ENCODE measurements at regions not wholly inside any gene's neighbourhood (a gene's known extent, or its start where the extent isn't known, plus 50 kb on each side); places are given as distances from the start of the nearest gene placed in this dataset.

DNA sequence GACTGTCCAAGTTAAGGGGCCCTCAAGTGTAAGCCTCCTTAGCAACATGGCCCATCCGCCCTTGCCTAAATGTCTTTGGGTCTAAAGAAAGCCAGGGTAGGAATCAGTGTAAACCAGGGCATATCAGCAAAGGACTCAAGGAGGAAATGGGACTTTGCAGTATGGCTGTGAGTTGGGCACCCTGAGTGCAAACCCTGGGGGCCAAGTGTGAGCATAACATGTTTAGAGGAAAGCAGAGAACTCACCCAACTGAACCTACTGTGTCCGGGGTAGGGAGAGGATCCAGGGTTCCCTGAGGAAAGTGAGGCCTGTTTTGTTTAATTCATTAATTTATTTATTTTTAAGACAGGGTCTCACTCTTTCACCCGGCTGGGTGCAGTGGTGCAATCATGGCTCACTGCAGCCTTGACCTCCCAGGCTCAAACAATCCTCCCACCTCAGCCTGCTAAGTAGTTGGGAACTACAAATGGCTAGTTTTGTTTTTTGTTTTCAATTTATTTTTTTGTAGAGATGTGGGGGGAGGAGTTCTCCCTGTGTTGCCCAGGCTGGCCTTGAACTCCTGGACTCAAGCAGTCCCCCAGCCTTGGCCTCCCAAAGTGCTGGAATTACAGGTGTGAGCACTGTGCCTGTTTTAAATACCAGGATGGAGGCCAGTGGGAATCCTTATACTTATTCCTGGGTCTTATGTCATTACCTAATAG lies 51.0 kb upstream of the ACTR3 start:
- intact Hi-C loops (cut with DNase I): no loop called here
- TF ChIP-seq, protein P1, sequence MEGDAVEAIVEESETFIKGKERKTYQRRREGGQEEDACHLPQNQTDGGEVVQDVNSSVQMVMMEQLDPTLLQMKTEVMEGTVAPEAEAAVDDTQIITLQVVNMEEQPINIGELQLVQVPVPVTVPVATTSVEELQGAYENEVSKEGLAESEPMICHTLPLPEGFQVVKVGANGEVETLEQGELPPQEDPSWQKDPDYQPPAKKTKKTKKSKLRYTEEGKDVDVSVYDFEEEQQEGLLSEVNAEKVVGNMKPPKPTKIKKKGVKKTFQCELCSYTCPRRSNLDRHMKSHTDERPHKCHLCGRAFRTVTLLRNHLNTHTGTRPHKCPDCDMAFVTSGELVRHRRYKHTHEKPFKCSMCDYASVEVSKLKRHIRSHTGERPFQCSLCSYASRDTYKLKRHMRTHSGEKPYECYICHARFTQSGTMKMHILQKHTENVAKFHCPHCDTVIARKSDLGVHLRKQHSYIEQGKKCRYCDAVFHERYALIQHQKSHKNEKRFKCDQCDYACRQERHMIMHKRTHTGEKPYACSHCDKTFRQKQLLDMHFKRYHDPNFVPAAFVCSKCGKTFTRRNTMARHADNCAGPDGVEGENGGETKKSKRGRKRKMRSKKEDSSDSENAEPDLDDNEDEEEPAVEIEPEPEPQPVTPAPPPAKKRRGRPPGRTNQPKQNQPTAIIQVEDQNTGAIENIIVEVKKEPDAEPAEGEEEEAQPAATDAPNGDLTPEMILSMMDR (IDR thresholded peaks at IDR 0.05): no peak
- no peak for TF ChIP-seq POLR2A (IDR thresholded peaks at IDR 0.05)
- Histone ChIP-seq H3K4me1 (no peaks in the 10 kb centered on the region), H3K9me3 (no peaks in the 10 kb centered on the region), H3K4me3 (no peak overlapping the region), H3K27me3 (no peaks in the 10 kb centered on the region), H3K27ac (no peak overlapping the region), H3K36me3 (replicated peaks in 1 of 2; ENCODE audit: insufficient read depth in 1 of 2, low read depth in 2 of 2) (no peaks in the 10 kb centered on the region)
- WGBS, 2 donors: 91 to 94% methylated on average over 3 of the region's 3 CpGs
- no peak for DNase-seq
- no peak for ATAC-seq

DNA sequence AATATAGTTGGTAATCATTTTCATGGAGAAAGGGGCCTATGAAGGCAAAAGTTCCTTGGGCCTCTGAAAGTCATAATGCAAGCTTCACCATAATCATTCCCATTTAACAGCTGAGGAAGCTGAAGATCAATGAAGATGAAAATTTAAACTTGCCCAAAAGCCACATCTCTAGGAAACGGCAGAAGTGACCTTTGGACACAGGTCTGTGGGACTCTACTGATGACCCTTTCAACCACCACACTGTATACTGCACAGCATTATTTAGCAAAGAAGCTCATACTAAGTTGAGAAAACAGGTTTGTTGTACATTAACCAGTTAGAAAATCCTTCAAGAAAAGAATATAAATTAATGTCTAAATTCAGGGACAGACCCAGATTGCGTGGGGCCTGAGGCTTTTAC lies 51.6 kb upstream of the ACTR3 start:
- H3K36me3 ChIP-seq (replicated peaks in 1 of 2; ENCODE audit: insufficient read depth in 1 of 2, low read depth in 2 of 2): no peaks in the 10 kb centered on the region
- TF ChIP-seq, protein P1 (IDR thresholded peaks at IDR 0.05): no peak
- no peak for TF ChIP-seq POLR2A (IDR thresholded peaks at IDR 0.05)
- H3K4me3 ChIP-seq: no peak overlapping the region
- no peaks in the 10 kb centered on the region for H3K4me1 ChIP-seq
- H3K9me3 ChIP-seq: no peaks in the 10 kb centered on the region
- intact Hi-C loops (cut with DNase I): no loop called here
- DNase-seq: no peak
- no peaks in the 10 kb centered on the region for H3K27me3 ChIP-seq
- 94 to 95% methylated on average over 2 of the region's 2 CpGs for WGBS, 2 donors
- H3K27ac ChIP-seq: no peak overlapping the region
- no peak for ATAC-seq

DNA sequence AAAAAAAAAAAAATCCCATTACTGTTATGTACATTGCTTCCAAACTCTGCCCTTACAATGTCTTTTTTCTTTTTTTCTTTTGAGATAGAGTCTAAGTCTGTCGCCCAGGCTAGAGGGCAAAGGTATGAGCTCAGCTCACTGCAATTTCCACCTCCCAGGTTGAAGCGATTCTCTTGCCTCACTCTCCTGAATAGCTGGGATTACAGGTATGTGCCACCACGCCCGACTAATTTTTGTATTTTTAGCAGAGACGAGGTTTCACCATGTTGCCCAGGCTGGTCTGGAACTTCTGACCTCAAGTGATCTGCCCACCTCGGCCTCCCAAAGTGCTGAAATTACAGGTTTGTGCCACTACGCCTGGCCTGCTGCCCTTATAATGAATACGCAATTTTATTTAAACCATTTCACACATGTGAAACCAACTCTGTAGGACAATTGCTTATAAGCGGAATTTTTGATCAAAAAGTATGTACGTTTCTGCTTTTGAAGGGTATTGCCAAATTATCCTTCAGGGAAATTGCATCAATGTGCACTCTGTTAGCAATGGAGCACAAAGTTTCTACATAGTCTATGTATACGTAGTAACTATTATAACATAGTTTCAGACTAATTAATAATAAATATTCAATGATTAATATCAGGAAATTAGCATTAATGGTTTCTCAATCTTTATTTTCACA lies 55.7 kb upstream of the ACTR3 start:
- Histone ChIP-seq H3K36me3 (replicated peaks in 1 of 2; ENCODE audit: insufficient read depth in 1 of 2, low read depth in 2 of 2) (no peaks in the 10 kb centered on the region), H3K4me1 (peaks cover 6% of the 10 kb centered on the region), H3K27me3 (no peaks in the 10 kb centered on the region), H3K4me3 (no peak overlapping the region), H3K27ac (no peak overlapping the region), H3K9me3 (no peaks in the 10 kb centered on the region)
- intact Hi-C loops (cut with DNase I): no loop called here
- peak; percentile 75 for ATAC-seq
- no peak for TF ChIP-seq POLR2A (IDR thresholded peaks at IDR 0.05)
- TF ChIP-seq, protein P1 (IDR thresholded peaks at IDR 0.05): no peak
- DNase-seq: peak in 3 of 4 donors; percentile 7 to 49 (median 9)
- WGBS, 2 donors: 72 to 80% methylated on average over 11 of the region's 11 CpGs

DNA sequence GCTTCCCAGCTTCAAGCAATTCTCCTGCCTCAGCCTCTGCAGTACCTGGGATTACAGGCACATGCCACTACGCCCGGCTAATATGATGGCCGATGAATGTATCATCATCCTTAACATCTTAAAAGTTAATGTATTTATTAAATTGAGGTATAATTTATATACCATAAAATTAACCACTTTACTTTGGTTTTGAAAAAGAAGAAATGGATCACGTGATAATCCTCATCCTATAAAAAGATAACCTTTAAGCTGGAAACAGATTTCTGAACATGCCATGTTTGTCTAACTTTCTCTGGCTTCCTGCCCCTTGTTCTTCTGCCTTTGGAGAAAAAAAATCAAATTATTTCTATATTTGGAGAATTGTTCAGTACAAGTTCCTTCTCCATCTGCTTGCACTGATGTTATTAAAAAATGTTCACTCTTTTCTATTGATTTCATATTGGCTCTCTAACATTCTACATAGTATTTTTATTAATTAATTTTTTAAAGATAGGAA lies 57.0 kb upstream of the ACTR3 start:
- Histone ChIP-seq H3K27me3 (no peaks in the 10 kb centered on the region), H3K27ac (no peak overlapping the region), H3K36me3 (replicated peaks in 1 of 2; ENCODE audit: insufficient read depth in 1 of 2, low read depth in 2 of 2) (no peaks in the 10 kb centered on the region), H3K4me3 (no peak overlapping the region), H3K4me1 (peaks cover 6% of the 10 kb centered on the region), H3K9me3 (no peaks in the 10 kb centered on the region)
- no peak for DNase-seq
- intact Hi-C loops (cut with DNase I): no loop called here
- no peak for ATAC-seq
- 71 to 84% methylated on average over 4 of the region's 4 CpGs for WGBS, 2 donors
- TF ChIP-seq, protein P1 (IDR thresholded peaks at IDR 0.05): no peak
- TF ChIP-seq POLR2A (IDR thresholded peaks at IDR 0.05): no peak

Measured in body of pancreas (tissue), 4 donors.